Heart left ventricle (tissue), 13 donors: ENCODE measurements at regions not wholly inside any gene's neighbourhood (a gene's known extent, or its start where the extent isn't known, plus 50 kb on each side); places are given as distances from the start of the nearest gene placed in this dataset.

Experiments used
- CTCF ChIP-seq, 12 donors: fragments of 200-600 bp; sonication (generic) in 4 of 12; IDR thresholded peaks; one replicate each; pipeline versions ENCODE4 v1.5.0 to v1.8.0; 2018 to 2022; ENCODE audit warnings: antibody characterized with exemption in 12 of 12, mild to moderate bottlenecking in 5 of 12
- POLR2A ChIP-seq, 2 donors: fragments of 450-650 bp; IDR thresholded peaks; one replicate each; pipeline ENCODE4 v1.6.1; 2017; ENCODE audit warnings: antibody characterized with exemption in 2 of 2, mild to moderate bottlenecking in 2 of 2, moderate library complexity in 2 of 2
- donor health status: ischemic (EF 13 %, LVEDD 7.1; RV severe dilation, severe dysfunction).
- donor health status: DM: no; HTN: yes; CAD: no.
- donor health status: DM: no; HTN: no; CAD: no.
- donor health status: ischemic (EF 25% LVEDD 6.9; RV normal size, moderate dysfunction).
- donor health status: ischemic (EF 25% LVEDD 5.7; RV mildly dilated, moderate dysfunction).
- donor health status: ischemic (EF 35%, LVEDD 5.7; RV mildly dilated, moderate dysfunction).
- donor health status: nonischemic (EF 11% LVEDD 7.7; RV severe dilation, severe dysfunction).
- donor health status: DM: yes; HTN: yes; CAD: no.
- donor health status: PGD.
- donor health status: ischemic (EF 29% LVEDD 5.4; RV normal size, mild dysfunction).
- donor health status: nonischemic (EF 23%, LVEDD 6.1; RV moderate dilation, normal function).

GRCh38 chr3:194280777-194281176, 70.4 kb downstream of the CPN2 start:
- TF ChIP-seq CTCF (IDR thresholded peaks at IDR 0.05) (no peak), POLR2A (IDR thresholded peaks at IDR 0.05) (no peak)
